Common myeloid progenitor, CD34-positive (primary cell): ENCODE measurements at regions not wholly inside any gene's neighbourhood (a gene's known extent, or its start where the extent isn't known, plus 50 kb on each side); places are given as distances from the start of the nearest gene placed in this dataset.
"Not testable (repeated sequence)": the region's sequence is repeated elsewhere in the genome, so short reads cannot be mapped to it uniquely, and the experiment has no call there.

ENCODE experiments used
- CTCF ChIA-PET: fragments of 350-600 bp; sonication (Branson Sonifier 250); formaldehyde crosslinking; loops from one replicate; lab custom pipeline; 2021; ENCODE audit warnings: antibody characterized with exemption; lab: Charles Lee
- POLR2A ChIA-PET: fragments of 350-600 bp; sonication (Branson Sonifier 250); formaldehyde crosslinking; loops from one replicate; lab custom pipeline; 2021; ENCODE audit warnings: antibody characterized with exemption; lab: Charles Lee
- DNase-seq, 3 donors: peaks; one replicate each; pipeline versions ENCODE4 v3.0.0 to v3.0.0-alpha.2; 2013
- H3K27ac ChIP-seq, 2 experiments: 1 replicate in 1 of 2; 2 replicates in 1 of 2; pipeline ENCODE4 v1.7.0; 2013; ENCODE audit warnings: inconsistent platforms in 2 of 2, low read length in 2 of 2, mild to moderate bottlenecking in 2 of 2, low read depth in 1 of 2, moderate library complexity in 1 of 2; ENCODE audit not compliant: severe bottlenecking in 2 of 2, insufficient read depth in 1 of 2, poor library complexity in 1 of 2
- H3K27me3 ChIP-seq, 5 experiments: replicated peaks in 2 of 5; 1 replicate in 3 of 5; 2 replicates in 2 of 5; pipeline versions ENCODE4 v1.6.1 to v1.7.0; 2013; ENCODE audit warnings: low read length in 4 of 5, mild to moderate bottlenecking in 2 of 5, moderate library complexity in 2 of 5, inconsistent platforms in 1 of 5; ENCODE audit not compliant: insufficient read depth in 5 of 5, control insufficient read depth in 4 of 5
- H3K36me3 ChIP-seq, 4 experiments: 1 replicate in 2 of 4; 2 replicates in 2 of 4; pipeline versions ENCODE4 v1.6.1 to v1.7.0; 2013; ENCODE audit warnings: low read length in 3 of 4, control low read depth in 1 of 4, mild to moderate bottlenecking in 1 of 4; ENCODE audit not compliant: control insufficient read depth in 4 of 4, insufficient read depth in 4 of 4
- H3K4me1 ChIP-seq, 4 experiments: 1 replicate in 3 of 4; 2 replicates in 1 of 4; pipeline versions ENCODE4 v1.6.1 to v1.7.1; 2013; ENCODE audit warnings: low read length in 3 of 4, mild to moderate bottlenecking in 3 of 4, control low read depth in 1 of 4, inconsistent platforms in 1 of 4, moderate library complexity in 1 of 4; ENCODE audit not compliant: control insufficient read depth in 4 of 4, insufficient read depth in 4 of 4; ENCODE audit errors: control extremely low read depth in 1 of 4
- H3K4me3 ChIP-seq, 7 experiments: 1 replicate in 4 of 7; 2 replicates in 3 of 7; pipeline versions ENCODE4 v1.5.1 to v1.7.0; 2013; ENCODE audit warnings: mild to moderate bottlenecking in 7 of 7, low read length in 6 of 7, moderate library complexity in 6 of 7, inconsistent platforms in 2 of 7, low read depth in 2 of 7, control low read depth in 1 of 7; ENCODE audit not compliant: insufficient read depth in 4 of 7, control insufficient read depth in 1 of 7; ENCODE audit errors: extremely low read depth in 1 of 7
- H3K9me3 ChIP-seq, 5 experiments: 1 replicate in 4 of 5; 2 replicates in 1 of 5; pipeline versions ENCODE4 v1.6.1 to v1.7.1; 2013; ENCODE audit warnings: low read length in 4 of 5, mild to moderate bottlenecking in 2 of 5, inconsistent platforms in 1 of 5, low read depth in 1 of 5, moderate library complexity in 1 of 5; ENCODE audit not compliant: control insufficient read depth in 4 of 5, insufficient read depth in 2 of 5; ENCODE audit errors: control extremely low read depth in 1 of 5
- WGBS: methylation state at CpG from one replicate; pipeline ENCODE4 v1.1.5; 2013; ENCODE audit not compliant: insufficient coverage; 5-methylcytosine and 5-hydroxymethylcytosine counted together

DNA sequence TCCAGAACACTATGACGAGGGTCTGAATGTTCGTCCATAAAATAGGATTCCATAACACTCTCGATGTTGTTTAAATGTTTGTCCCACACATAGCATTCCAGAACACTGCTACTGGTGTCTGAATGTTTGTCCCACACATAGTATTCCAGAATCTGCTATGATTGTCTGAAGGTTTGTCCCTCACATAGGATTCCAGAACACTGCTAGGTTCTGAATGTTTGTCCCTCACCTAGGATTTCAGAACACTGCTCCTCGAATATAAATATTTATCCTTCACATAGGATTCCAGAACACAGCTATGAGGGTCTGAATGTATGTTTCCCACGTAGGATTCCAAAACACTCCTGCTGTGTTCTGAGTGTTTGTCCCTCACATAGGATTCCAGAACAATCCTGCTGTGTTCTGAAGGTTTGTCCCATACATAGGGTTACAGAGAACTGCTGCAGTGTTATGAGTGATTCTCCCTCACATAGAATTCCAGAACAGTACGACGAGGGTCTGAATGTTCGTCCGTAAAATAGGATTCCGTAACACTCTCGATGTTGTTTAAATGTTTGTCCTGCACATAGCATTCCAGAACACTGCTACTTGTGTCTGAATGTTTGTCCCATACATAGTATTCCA is 215.3 kb downstream of the FOXD4L6 start:
- Histone ChIP-seq H3K4me1 (no peaks in the 10 kb centered on the region), H3K36me3 (no peaks in the 10 kb centered on the region), H3K4me3 (no peak overlapping the region), H3K9me3 (peaks cover 10 to 85% (median 60%) of the 10 kb centered on the region in 5 experiments), H3K27me3 (no peaks in the 10 kb centered on the region), H3K27ac (no peak overlapping the region)
- 75% methylated on average over 11 of the region's 11 CpGs for WGBS
- ChIA-PET POLR2A (no interaction called here), CTCF (no interaction called here)
- DNase-seq: no peak

DNA sequence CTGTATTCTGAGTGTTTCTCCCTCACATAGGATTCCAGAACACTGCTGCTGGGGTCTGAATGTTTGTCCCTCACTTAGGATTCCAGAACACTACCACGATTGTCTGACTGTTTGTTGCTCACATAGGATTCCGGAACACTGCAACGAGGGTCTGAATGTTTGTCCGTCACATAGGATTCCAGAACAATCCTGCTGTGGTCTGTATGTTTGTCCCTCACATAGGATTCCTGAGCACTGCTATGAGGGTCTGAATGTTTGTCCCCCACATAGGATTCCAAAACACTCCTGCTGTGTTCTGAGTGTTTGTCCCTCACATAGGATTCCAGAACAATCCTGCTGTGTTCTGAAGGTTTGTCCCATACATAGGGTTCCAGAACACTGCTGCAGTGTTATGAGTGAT is 215.8 kb downstream of the FOXD4L6 start:
- CTCF ChIA-PET, H3K36me3 ChIP-seq, DNase-seq, H3K27ac ChIP-seq, H3K27me3 ChIP-seq, H3K4me3 ChIP-seq, POLR2A ChIA-PET, H3K4me1 ChIP-seq: not testable (repeated sequence)
- peaks cover 10 to 90% (median 64%) of the 10 kb centered on the region in 5 experiments for H3K9me3 ChIP-seq
- WGBS: 79% methylated on average over 4 of the region's 4 CpGs

DNA sequence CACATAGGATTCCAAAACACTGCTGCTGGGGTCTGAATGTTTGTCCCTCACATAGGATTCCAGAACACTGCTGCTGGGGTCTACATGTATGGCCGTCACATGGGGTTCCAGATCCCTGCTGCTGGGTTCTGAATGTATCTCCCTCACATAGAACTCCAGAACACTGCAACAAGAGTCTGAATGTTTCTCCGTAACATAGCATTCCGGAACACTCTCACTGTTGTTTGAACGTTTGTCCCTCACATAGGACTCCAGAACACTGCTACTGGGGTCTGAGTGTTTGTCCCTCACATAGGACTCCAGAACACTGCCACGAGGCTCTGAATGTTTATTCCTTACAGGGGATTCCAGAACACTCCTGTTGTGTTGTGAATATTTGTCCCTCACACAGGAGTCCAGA is 216.8 kb downstream of the FOXD4L6 start:
- CTCF ChIA-PET: no interaction called here
- peaks cover 14 to 98% (median 63%) of the 10 kb centered on the region in 5 experiments for H3K9me3 ChIP-seq
- whole genome bisulfite sequencing: 82% methylated on average over 5 of the region's 5 CpGs

DNA sequence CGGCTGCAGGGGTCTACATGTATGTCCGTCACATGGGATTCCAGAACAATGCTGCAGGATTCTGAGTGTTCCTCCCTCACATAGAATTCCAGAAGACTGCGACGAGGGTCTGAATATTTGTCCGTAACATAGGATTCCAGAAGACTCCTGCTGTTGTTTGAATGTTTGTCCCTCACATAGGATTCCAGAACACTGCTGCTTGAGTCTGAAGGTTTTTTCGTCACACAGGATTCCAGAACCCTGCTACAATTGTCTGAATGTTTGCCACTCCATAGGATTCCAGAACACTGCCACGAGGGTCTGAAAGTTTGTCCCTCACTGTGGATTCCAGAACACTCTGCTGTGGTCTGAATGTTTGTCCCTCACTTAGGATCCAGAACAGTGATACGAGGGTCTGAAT is 217.5 kb downstream of the FOXD4L6 start:
- H3K27ac ChIP-seq, H3K4me1 ChIP-seq, H3K27me3 ChIP-seq, DNase-seq, POLR2A ChIA-PET, H3K4me3 ChIP-seq, CTCF ChIA-PET, H3K36me3 ChIP-seq: not testable (repeated sequence)
- peaks cover 16 to 98% (median 66%) of the 10 kb centered on the region in 5 experiments for H3K9me3 ChIP-seq
- WGBS: 85% methylated on average over 8 of the region's 8 CpGs

More for the DNA sequence above, 216.8 kb downstream of the FOXD4L6 start:
- Histone ChIP-seq H3K27me3 (no peaks in the 10 kb centered on the region), H3K4me1 (no peaks in the 10 kb centered on the region), H3K4me3 (no peak overlapping the region), H3K36me3 (no peaks in the 10 kb centered on the region), H3K27ac (no peak overlapping the region)
- POLR2A ChIA-PET: no interaction called here
- DNase-seq: no peak

DNA sequence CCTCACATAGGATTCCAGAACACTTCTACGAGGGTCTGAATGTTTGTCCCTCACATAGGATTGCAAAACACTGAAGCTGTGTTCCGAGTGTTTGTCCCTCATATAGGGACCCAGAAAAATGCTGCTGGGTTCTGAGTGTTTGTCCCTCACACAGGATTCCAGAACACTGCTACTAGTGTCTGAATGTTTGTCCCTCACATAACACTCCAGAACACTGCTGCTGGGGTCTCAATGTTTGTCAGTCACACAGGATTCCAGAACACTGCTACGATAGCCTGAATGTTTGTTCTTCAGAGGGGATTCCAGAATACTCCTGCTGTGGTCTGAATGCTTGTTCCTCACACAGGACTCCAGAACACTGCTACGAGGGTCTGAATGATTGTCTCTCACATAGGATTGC is 218.7 kb downstream of the FOXD4L6 start:
- H3K27me3 ChIP-seq: no peaks in the 10 kb centered on the region
- no peak overlapping the region for H3K27ac ChIP-seq
- H3K4me1 ChIP-seq: no peaks in the 10 kb centered on the region
- DNase-seq: no peak
- POLR2A ChIA-PET: no interaction called here
- H3K4me3 ChIP-seq: no peak overlapping the region
- CTCF ChIA-PET: no interaction called here
- H3K9me3 ChIP-seq: peaks cover 12 to 97% (median 59%) of the 10 kb centered on the region in 5 experiments
- WGBS: 95% methylated on average over 4 of the region's 4 CpGs
- H3K36me3 ChIP-seq: no peaks in the 10 kb centered on the region

DNA sequence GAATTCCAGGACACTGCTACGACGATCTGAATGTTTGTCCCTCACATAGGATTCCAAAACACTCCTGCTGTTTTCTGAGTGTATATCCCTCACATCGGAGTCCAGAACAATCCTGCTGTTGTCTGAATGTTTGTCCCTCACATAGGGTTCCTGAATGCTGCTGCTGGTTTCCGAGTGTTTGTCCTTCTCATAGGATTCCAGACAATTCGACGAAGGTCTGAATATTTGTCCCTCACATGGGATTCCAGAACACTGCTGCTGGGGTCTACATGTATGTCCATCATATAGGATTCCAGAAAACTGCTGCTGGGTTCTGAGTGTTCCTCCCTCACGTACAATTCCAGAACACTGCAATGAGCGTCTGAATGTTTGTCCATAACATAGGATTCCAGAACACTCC is 219.4 kb downstream of the FOXD4L6 start:
- H3K36me3 ChIP-seq, DNase-seq, POLR2A ChIA-PET, H3K27ac ChIP-seq, H3K4me3 ChIP-seq, H3K4me1 ChIP-seq, CTCF ChIA-PET, H3K27me3 ChIP-seq: not testable (repeated sequence)
- 84% methylated on average over 8 of the region's 8 CpGs for WGBS
- peaks cover 5 to 92% (median 52%) of the 10 kb centered on the region in 5 experiments for H3K9me3 ChIP-seq

DNA sequence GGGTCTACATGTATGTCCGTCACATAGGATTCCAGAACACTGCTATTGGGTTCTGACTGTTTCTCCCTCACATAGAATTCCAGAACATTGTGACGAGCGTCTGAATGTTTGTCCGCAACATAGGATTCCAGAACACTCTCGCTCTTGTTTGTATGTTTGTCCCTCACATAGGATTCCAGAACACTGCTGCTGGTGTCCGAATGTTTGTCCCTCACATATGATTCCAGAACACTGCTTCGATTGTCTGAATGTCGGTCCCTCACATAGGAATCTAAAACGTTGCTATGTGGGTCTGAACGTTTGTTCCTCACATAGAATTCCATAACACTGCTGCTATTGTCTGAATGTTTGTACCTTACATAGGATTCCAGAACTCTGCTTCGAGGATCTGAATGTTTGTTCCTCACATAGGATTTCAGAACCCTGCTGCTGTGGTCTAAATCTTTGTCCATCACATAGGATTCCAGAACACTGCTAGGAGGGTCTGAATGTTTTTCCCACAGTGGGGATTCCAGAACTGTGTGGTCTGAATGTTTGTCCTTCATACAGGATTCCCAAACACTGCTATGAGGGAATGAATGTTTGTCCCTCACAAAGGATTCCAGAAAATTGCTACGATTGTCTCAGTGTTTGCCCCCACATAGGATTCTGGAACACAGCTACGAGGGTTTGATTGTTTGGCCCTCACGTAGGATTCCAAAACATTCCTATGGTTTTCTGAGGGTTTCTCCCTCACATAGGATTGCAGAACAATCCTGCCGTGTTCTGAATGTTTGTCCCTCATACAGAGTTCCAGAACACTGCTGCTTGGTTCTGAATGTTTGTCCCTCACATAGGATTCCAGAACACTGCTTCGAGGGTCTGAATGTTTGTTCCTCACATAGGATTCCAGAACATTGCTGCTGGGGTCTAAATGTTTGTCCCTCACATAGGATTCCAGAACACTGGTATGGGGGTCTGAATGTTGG is 220.5 kb downstream of the FOXD4L6 start:
- no peak for DNase-seq
- POLR2A ChIA-PET: no interaction called here
- no peak overlapping the region for H3K4me3 ChIP-seq
- CTCF ChIA-PET: no interaction called here
- WGBS: 75% methylated on average over 15 of the region's 16 CpGs
- H3K27ac ChIP-seq: no peak overlapping the region
- H3K27me3 ChIP-seq: no peaks in the 10 kb centered on the region
- H3K36me3 ChIP-seq: no peaks in the 10 kb centered on the region
- no peaks in the 10 kb centered on the region for H3K4me1 ChIP-seq
- peaks cover 5 to 87% (median 41%) of the 10 kb centered on the region in 5 experiments for H3K9me3 ChIP-seq
